ENCODE measurements at regions not wholly inside any gene's neighbourhood (a gene's known extent, or its start where the extent isn't known, plus 50 kb on each side); places are given as distances from the start of the nearest gene placed in this dataset.
A peak's percentile ranks its signal among the peaks of the same experiment; 100 is the strongest.
"Not testable (repeated sequence)": the region's sequence is repeated elsewhere in the genome, so short reads cannot be mapped to it uniquely, and the experiment has no call there.

- DNase-seq: no peak
These were observed 133.4 kb downstream of the SLC25A46 start for GRCh38 chr5:110872200-110872599.

GRCh38 chr5:110872963-110873362, 134.2 kb downstream of the SLC25A46 start:
- no peak for DNase-seq

- DNase-seq: no peak
These were observed 135.1 kb downstream of the SLC25A46 start for GRCh38 chr5:110873773-110874437.

GRCh38 chr5:110875115-110875514, 136.3 kb downstream of the SLC25A46 start:
- DNase-seq: not testable (repeated sequence)

GRCh38 chr5:110878115-110878514, 139.3 kb downstream of the SLC25A46 start:
- DNase-seq: no peak

GRCh38 chr5:110879675-110880074, 140.9 kb downstream of the SLC25A46 start:
- DNase-seq: no peak

- DNase-seq: peak; percentile 16 to 60 (median 49)
These were observed 141.6 kb downstream of the SLC25A46 start for GRCh38 chr5:110880413-110880812.

- no peak for DNase-seq
These were observed 145.2 kb downstream of the SLC25A46 start for GRCh38 chr5:110884005-110884404.

- DNase-seq: not testable (repeated sequence)
These were observed 148.4 kb downstream of the SLC25A46 start for GRCh38 chr5:110887170-110887569.

GRCh38 chr5:110893854-110894483, 155.2 kb downstream of the SLC25A46 start:
- not testable (repeated sequence) for DNase-seq

- DNase-seq: no peak
These were observed 156.0 kb downstream of the SLC25A46 start for GRCh38 chr5:110894805-110895204.

GRCh38 chr5:110896901-110897300, 158.1 kb downstream of the SLC25A46 start:
- peak; percentile 16 to 50 (median 25) for DNase-seq

GRCh38 chr5:110899566-110900412, 161.0 kb downstream of the SLC25A46 start:
- DNase-seq: peak in 1 of 3 donors; percentile 10

GRCh38 chr5:110900829-110901228, 162.0 kb downstream of the SLC25A46 start:
- peak in 1 of 3 donors; percentile 76 for DNase-seq

- DNase-seq: no peak
These were observed 165.2 kb downstream of the SLC25A46 start for GRCh38 chr5:110903966-110904365.

GRCh38 chr5:110908848-110909247, 162.7 kb upstream of the TSLP start:
- no peak for DNase-seq

- DNase-seq: no peak
These were observed 162.1 kb upstream of the TSLP start for GRCh38 chr5:110909415-110909814.

- no peak for DNase-seq
These were observed 161.6 kb upstream of the TSLP start for GRCh38 chr5:110909950-110910349.

- no peak for DNase-seq
These were observed 158.3 kb upstream of the TSLP start for GRCh38 chr5:110913221-110913620.

GRCh38 chr5:110916381-110917049, 155.0 kb upstream of the TSLP start:
- peak in 1 of 3 donors; percentile 72 for DNase-seq

- DNase-seq: no peak
These were observed 154.2 kb upstream of the TSLP start for GRCh38 chr5:110917161-110917875.
